SH-SY5Y (cell line): ENCODE measurements at regions not wholly inside any gene's neighbourhood (a gene's known extent, or its start where the extent isn't known, plus 50 kb on each side); places are given as distances from the start of the nearest gene placed in this dataset.

ENCODE experiments used
- GATA2 ChIP-seq: IDR thresholded peaks from 2 replicates; pipeline ENCODE4 v1.6.1; 2011; ENCODE audit warnings: mild to moderate bottlenecking, low read depth, low read length
- GATA3 ChIP-seq: IDR thresholded peaks from 2 replicates; pipeline ENCODE4 v1.6.1; 2011; ENCODE audit warnings: low read depth, mild to moderate bottlenecking, low read length, moderate library complexity

DNA sequence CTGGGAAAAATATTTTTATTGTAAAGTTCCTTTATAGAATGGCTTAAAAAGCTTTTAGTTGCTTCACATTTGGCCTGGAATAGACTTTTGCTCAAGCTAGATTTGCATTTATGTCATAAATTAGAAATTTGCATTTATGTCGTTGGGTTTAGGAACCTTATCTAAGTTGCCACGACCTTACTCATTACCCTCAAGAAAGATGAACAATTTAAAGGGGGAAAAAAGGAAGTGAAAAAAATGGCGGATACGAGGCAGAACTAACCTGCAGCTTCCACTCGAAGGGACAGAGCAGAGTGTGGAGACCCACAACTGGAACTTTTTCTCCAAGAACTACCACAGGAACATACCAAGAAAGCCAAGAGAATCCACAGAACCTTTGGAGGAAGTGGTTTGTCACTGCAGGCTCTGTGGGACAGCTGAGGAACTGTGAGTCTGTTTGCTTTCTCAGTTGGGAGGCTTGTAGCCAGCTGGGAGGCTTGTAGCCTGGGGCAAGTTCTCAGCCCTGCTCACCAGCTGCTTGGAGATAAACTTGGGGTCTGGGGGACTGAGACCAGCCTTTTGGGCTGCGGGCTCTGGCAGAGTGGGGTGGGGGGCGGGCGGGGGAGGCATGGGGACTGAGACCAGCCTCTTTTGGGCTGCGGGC is 349.9 kb upstream of the MEIS1 start:
- TF ChIP-seq GATA2 (no peak), GATA3 (no peak)
